Lower leg skin (tissue), 3 donors: ENCODE measurements at regions not wholly inside any gene's neighbourhood (a gene's known extent, or its start where the extent isn't known, plus 50 kb on each side); places are given as distances from the start of the nearest gene placed in this dataset.

Source experiments
- POLR2A ChIP-seq, 2 donors: fragments of 450-650 bp; IDR thresholded peaks; one replicate each; pipeline ENCODE4 v1.6.1; 2016 to 2017; ENCODE audit warnings: antibody characterized with exemption in 2 of 2, mild to moderate bottlenecking in 1 of 2, moderate library complexity in 1 of 2
- TF ChIP-seq, protein P1 (sequence below), 3 donors: fragments of 450-650 bp; IDR thresholded peaks; one replicate each; pipeline ENCODE4 v1.5.1; 2016; ENCODE audit warnings: antibody characterized with exemption in 3 of 3, mild to moderate bottlenecking in 3 of 3, moderate library complexity in 2 of 3

DNA sequence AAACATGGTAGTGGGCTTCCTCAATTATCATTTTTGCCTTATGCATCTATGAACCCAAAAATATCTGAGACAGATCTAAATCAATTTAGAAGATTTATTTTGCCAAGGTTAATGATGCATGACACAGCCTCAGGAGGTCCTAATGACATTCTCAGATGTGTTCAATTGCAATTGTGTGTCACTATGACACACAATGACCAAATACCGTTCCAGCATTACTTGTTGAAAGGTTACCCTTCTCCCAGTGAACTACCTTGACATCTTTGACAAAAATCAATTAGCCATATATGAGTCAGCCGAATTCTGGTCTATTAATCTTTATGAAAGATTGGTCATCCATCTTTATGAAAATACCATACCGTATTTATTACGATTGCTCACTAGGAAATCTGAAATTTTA lies 592.5 kb upstream of the GJE1 start:
- TF ChIP-seq, protein P1, sequence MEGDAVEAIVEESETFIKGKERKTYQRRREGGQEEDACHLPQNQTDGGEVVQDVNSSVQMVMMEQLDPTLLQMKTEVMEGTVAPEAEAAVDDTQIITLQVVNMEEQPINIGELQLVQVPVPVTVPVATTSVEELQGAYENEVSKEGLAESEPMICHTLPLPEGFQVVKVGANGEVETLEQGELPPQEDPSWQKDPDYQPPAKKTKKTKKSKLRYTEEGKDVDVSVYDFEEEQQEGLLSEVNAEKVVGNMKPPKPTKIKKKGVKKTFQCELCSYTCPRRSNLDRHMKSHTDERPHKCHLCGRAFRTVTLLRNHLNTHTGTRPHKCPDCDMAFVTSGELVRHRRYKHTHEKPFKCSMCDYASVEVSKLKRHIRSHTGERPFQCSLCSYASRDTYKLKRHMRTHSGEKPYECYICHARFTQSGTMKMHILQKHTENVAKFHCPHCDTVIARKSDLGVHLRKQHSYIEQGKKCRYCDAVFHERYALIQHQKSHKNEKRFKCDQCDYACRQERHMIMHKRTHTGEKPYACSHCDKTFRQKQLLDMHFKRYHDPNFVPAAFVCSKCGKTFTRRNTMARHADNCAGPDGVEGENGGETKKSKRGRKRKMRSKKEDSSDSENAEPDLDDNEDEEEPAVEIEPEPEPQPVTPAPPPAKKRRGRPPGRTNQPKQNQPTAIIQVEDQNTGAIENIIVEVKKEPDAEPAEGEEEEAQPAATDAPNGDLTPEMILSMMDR (IDR thresholded peaks at IDR 0.05), result no peak
- TF ChIP-seq POLR2A (IDR thresholded peaks at IDR 0.05), result no peak
